ENCODE measurements at regions not wholly inside any gene's neighbourhood (a gene's known extent, or its start where the extent isn't known, plus 50 kb on each side); places are given as distances from the start of the nearest gene placed in this dataset.

GRCh38 chr17:72378414-72379390, 257.9 kb downstream of the SOX9 start:
- H3K4me1 ChIP-seq (ENCODE audit: control insufficient read depth in 1 of 2, insufficient read depth in 2 of 2, low read length in 2 of 2) = no peaks in the 10 kb centered on the region
- H3K79me2 ChIP-seq (ENCODE audit: insufficient read depth, low read length) = no peaks in the 10 kb centered on the region
- H3K36me3 ChIP-seq (replicated peaks in 1 of 2; ENCODE audit: control insufficient read depth in 1 of 2, insufficient read depth in 2 of 2, low read length in 2 of 2) = no peaks in the 10 kb centered on the region
- H3K27me3 ChIP-seq (ENCODE audit: control insufficient read depth in 2 of 2, insufficient read depth in 2 of 2, low read length in 2 of 2) = no peaks in the 10 kb centered on the region
- peaks cover 4 to 11% (median 4%) of the 10 kb centered on the region in 3 donors for H3K27me3 Mint-ChIP-seq (ENCODE audit: low read depth in 3 of 3)
- H3K27ac ChIP-seq (ENCODE audit: low read depth in 1 of 2, low read length in 2 of 2) = no peak overlapping the region
- no peak for DNase-seq
- intact Hi-C loops (cut with micrococcal nuclease) = no loop called here
- H4K20me1 ChIP-seq (ENCODE audit: insufficient read depth, low read length) = no peaks in the 10 kb centered on the region
- H3K4me3 ChIP-seq (replicated peaks in 1 of 3; ENCODE audit: low read depth in 2 of 3, low read length in 3 of 3) = no peak overlapping the region
- 76% methylated on average over 19 of the region's 23 CpGs for WGBS (ENCODE audit: insufficient coverage)
- H3K36me3 Mint-ChIP-seq = no peaks in the 10 kb centered on the region
- peaks cover 0 to 3% of the 10 kb centered on the region in 2 donors for H3K9me3 ChIP-seq (replicated peaks in 1 of 2; ENCODE audit: control insufficient read depth in 1 of 2, insufficient read depth in 1 of 2, low read length in 2 of 2)
- TF ChIP-seq CTCF (IDR thresholded peaks at IDR 0.05) = no peak
- H3K4me3 Mint-ChIP-seq = no peak overlapping the region
- H3K4me1 Mint-ChIP-seq = no peaks in the 10 kb centered on the region
- peaks cover 0 to 22% (median 6%) of the 10 kb centered on the region in 7 donors for H3K9me3 Mint-ChIP-seq
- H3K4me2 ChIP-seq (replicated peaks; ENCODE audit: extremely low read depth, low read length, poor library complexity, severe bottlenecking) = no peak overlapping the region
- peak overlapping the region in 2 of 7 donors; percentile 74 to 77 for H3K27ac Mint-ChIP-seq
- no peak overlapping the region for H2AFZ ChIP-seq (ENCODE audit: insufficient read depth, low read depth, low read length, poor library complexity, severe bottlenecking)
- no peak overlapping the region for H3K9ac ChIP-seq (ENCODE audit: insufficient read depth, low read length, poor library complexity, severe bottlenecking)

DNA sequence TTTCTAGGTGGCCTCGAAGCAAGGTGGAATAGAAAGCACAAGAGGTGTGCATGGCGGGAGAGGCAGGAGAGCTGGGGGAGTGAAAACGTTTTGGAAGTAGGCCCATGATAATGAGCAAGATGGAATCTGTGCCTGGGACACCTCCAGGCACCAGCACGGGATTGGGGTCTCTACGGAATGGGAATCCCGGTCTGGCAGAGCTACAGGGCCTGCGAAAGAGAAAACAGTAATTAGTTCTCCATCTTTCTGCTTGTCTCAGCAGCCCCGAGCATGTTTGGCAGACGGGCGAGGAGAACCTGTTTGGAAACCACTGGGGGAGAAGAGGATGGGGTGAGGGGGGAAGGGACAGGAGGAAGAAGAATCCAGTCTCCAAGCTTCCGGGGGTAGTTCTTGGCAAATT, 258.7 kb downstream of the SOX9 start:
- no peaks in the 10 kb centered on the region for H3K79me2 ChIP-seq (ENCODE audit: insufficient read depth, low read length)
- no peaks in the 10 kb centered on the region for H3K4me1 Mint-ChIP-seq
- peaks cover 2 to 12% (median 4%) of the 10 kb centered on the region in 3 donors for H3K27me3 Mint-ChIP-seq (ENCODE audit: low read depth in 3 of 3)
- peaks cover 0 to 20% (median 6%) of the 10 kb centered on the region in 7 donors for H3K9me3 Mint-ChIP-seq
- H3K27ac ChIP-seq (ENCODE audit: low read depth in 1 of 2, low read length in 2 of 2) = no peak overlapping the region
- WGBS (ENCODE audit: insufficient coverage) = 79% methylated on average over 5 of the region's 11 CpGs
- no peaks in the 10 kb centered on the region for H3K27me3 ChIP-seq (ENCODE audit: control insufficient read depth in 2 of 2, insufficient read depth in 2 of 2, low read length in 2 of 2)
- no peaks in the 10 kb centered on the region for H3K36me3 ChIP-seq (replicated peaks in 1 of 2; ENCODE audit: control insufficient read depth in 1 of 2, insufficient read depth in 2 of 2, low read length in 2 of 2)
- DNase-seq = no peak
- no peaks in the 10 kb centered on the region for H3K36me3 Mint-ChIP-seq
- H3K4me3 Mint-ChIP-seq = no peak overlapping the region
- no peaks in the 10 kb centered on the region for H3K4me1 ChIP-seq (ENCODE audit: control insufficient read depth in 1 of 2, insufficient read depth in 2 of 2, low read length in 2 of 2)
- H3K4me3 ChIP-seq (replicated peaks in 1 of 3; ENCODE audit: low read depth in 2 of 3, low read length in 3 of 3) = no peak overlapping the region
- no peak for TF ChIP-seq CTCF (IDR thresholded peaks at IDR 0.05)
- no peak overlapping the region for H3K4me2 ChIP-seq (replicated peaks; ENCODE audit: extremely low read depth, low read length, poor library complexity, severe bottlenecking)
- H4K20me1 ChIP-seq (ENCODE audit: insufficient read depth, low read length) = no peaks in the 10 kb centered on the region
- intact Hi-C loops (cut with micrococcal nuclease) = no loop called here
- H3K9ac ChIP-seq (ENCODE audit: insufficient read depth, low read length, poor library complexity, severe bottlenecking) = no peak overlapping the region
- no peak overlapping the region for H3K27ac Mint-ChIP-seq
- no peak overlapping the region for H2AFZ ChIP-seq (ENCODE audit: insufficient read depth, low read depth, low read length, poor library complexity, severe bottlenecking)
- no peaks in the 10 kb centered on the region for H3K9me3 ChIP-seq (replicated peaks in 1 of 2; ENCODE audit: control insufficient read depth in 1 of 2, insufficient read depth in 1 of 2, low read length in 2 of 2)
